ENCODE measurements at regions not wholly inside any gene's neighbourhood (a gene's known extent, or its start where the extent isn't known, plus 50 kb on each side); places are given as distances from the start of the nearest gene placed in this dataset.

GRCh38 chr1:87686136-87686495 lies 357.4 kb downstream of the LMO4 start:
- no peak for TF ChIP-seq CTCF (conservative IDR thresholded peaks at IDR 0.05; ENCODE audit: control insufficient read depth, insufficient read depth, low read depth, low read length)
- no peak for DNase-seq (ENCODE audit: low read depth)
- H3K4me3 ChIP-seq (ENCODE audit: control insufficient read depth, low read depth, low read length): no peak overlapping the region

- no peak for DNase-seq (ENCODE audit: low read depth)
- no peak for TF ChIP-seq CTCF (conservative IDR thresholded peaks at IDR 0.05; ENCODE audit: control insufficient read depth, insufficient read depth, low read depth, low read length)
- no peak overlapping the region for H3K4me3 ChIP-seq (ENCODE audit: control insufficient read depth, low read depth, low read length)
These were observed 358.0 kb downstream of the LMO4 start for GRCh38 chr1:87686671-87687070.

- no peak overlapping the region for H3K4me3 ChIP-seq (ENCODE audit: control insufficient read depth, low read depth, low read length)
- no peak for TF ChIP-seq CTCF (conservative IDR thresholded peaks at IDR 0.05; ENCODE audit: control insufficient read depth, insufficient read depth, low read depth, low read length)
- no peak for DNase-seq (ENCODE audit: low read depth)
These were observed 359.5 kb downstream of the LMO4 start for GRCh38 chr1:87688136-87688535.

GRCh38 chr1:87689487-87689886 lies 360.8 kb downstream of the LMO4 start:
- H3K4me3 ChIP-seq (ENCODE audit: control insufficient read depth, low read depth, low read length): no peak overlapping the region
- no peak for DNase-seq (ENCODE audit: low read depth)
- TF ChIP-seq CTCF (conservative IDR thresholded peaks at IDR 0.05; ENCODE audit: control insufficient read depth, insufficient read depth, low read depth, low read length): no peak

- H3K4me3 ChIP-seq (ENCODE audit: control insufficient read depth, low read depth, low read length): no peak overlapping the region
- no peak for DNase-seq (ENCODE audit: low read depth)
- TF ChIP-seq CTCF (conservative IDR thresholded peaks at IDR 0.05; ENCODE audit: control insufficient read depth, insufficient read depth, low read depth, low read length): no peak
These were observed 367.8 kb downstream of the LMO4 start for GRCh38 chr1:87696483-87696882.

- H3K4me3 ChIP-seq (ENCODE audit: control insufficient read depth, low read depth, low read length): no peak overlapping the region
- DNase-seq (ENCODE audit: low read depth): no peak
- TF ChIP-seq CTCF (conservative IDR thresholded peaks at IDR 0.05; ENCODE audit: control insufficient read depth, insufficient read depth, low read depth, low read length): no peak
These were observed 373.8 kb downstream of the LMO4 start for GRCh38 chr1:87702455-87702854.

- DNase-seq (ENCODE audit: low read depth): no peak
- TF ChIP-seq CTCF (conservative IDR thresholded peaks at IDR 0.05; ENCODE audit: control insufficient read depth, insufficient read depth, low read depth, low read length): no peak
- no peak overlapping the region for H3K4me3 ChIP-seq (ENCODE audit: control insufficient read depth, low read depth, low read length)
These were observed 376.6 kb downstream of the LMO4 start for GRCh38 chr1:87705233-87705632.

All from fibroblast of mammary gland (primary cell).